HL-60/S4 (cell line): ENCODE measurements at regions not wholly inside any gene's neighbourhood (a gene's known extent, or its start where the extent isn't known, plus 50 kb on each side); places are given as distances from the start of the nearest gene placed in this dataset.

ENCODE experiments used
- in situ Hi-C: fragments of 300-500 bp; cut with MboI; formaldehyde crosslinking; loops from 2 replicates; pipeline ENCODE4 v1.14.3; 2022; ENCODE audit warnings: low sequenced_read_pairs

- in situ Hi-C loops = no loop called here
Observed at GRCh38 chr2:164439885-164440284, 181.4 kb downstream of the GRB14 start.

GRCh38 chr2:164439235-164439634, 182.0 kb downstream of the GRB14 start:
- in situ Hi-C loops = no loop called here

- in situ Hi-C loops = no loop called here
Observed at GRCh38 chr2:164438490-164439205, 182.6 kb downstream of the GRB14 start.

GRCh38 chr2:164436131-164436530, 185.2 kb downstream of the GRB14 start:
- in situ Hi-C loops = no loop called here

- in situ Hi-C loops = no loop called here
Observed at GRCh38 chr2:164430166-164430783, 191.0 kb downstream of the GRB14 start.

GRCh38 chr2:164429354-164429753, 191.9 kb downstream of the GRB14 start:
- in situ Hi-C loops = no loop called here

- in situ Hi-C loops = no loop called here
Observed at GRCh38 chr2:164427111-164427510, 194.2 kb downstream of the GRB14 start.

GRCh38 chr2:164420787-164421186, 200.5 kb downstream of the GRB14 start:
- in situ Hi-C loops = no loop called here

- in situ Hi-C loops = no loop called here
Observed at GRCh38 chr2:164412831-164413230, 208.5 kb downstream of the GRB14 start.

- in situ Hi-C loops = no loop called here
Observed at GRCh38 chr2:164389411-164389810, 231.9 kb downstream of the GRB14 start.

GRCh38 chr2:164388511-164388910, 232.8 kb downstream of the GRB14 start:
- in situ Hi-C loops = no loop called here

GRCh38 chr2:164386231-164386630, 235.1 kb downstream of the GRB14 start:
- in situ Hi-C loops = no loop called here

- in situ Hi-C loops = no loop called here
Observed at GRCh38 chr2:164384434-164384833, 236.8 kb downstream of the GRB14 start.

GRCh38 chr2:164371916-164372315, 249.4 kb downstream of the GRB14 start:
- in situ Hi-C loops = no loop called here

GRCh38 chr2:164369366-164369765, 251.9 kb downstream of the GRB14 start:
- in situ Hi-C loops = no loop called here

GRCh38 chr2:164368896-164369295, 252.4 kb downstream of the GRB14 start:
- in situ Hi-C loops = no loop called here

- in situ Hi-C loops = no loop called here
Observed at GRCh38 chr2:164363646-164364045, 257.6 kb downstream of the GRB14 start.

GRCh38 chr2:164351536-164351935, 269.7 kb downstream of the GRB14 start:
- in situ Hi-C loops = no loop called here

GRCh38 chr2:164335947-164336346, 285.3 kb downstream of the GRB14 start:
- in situ Hi-C loops = no loop called here

- in situ Hi-C loops = no loop called here
Observed at GRCh38 chr2:164335128-164335527, 286.2 kb downstream of the GRB14 start.

GRCh38 chr2:164328310-164328709, 293.0 kb downstream of the GRB14 start:
- in situ Hi-C loops = no loop called here

GRCh38 chr2:164323978-164324377, 297.3 kb downstream of the GRB14 start:
- in situ Hi-C loops = no loop called here

GRCh38 chr2:164314148-164314547, 307.1 kb downstream of the GRB14 start:
- in situ Hi-C loops = no loop called here
